K562 (cell line): ENCODE measurements at regions not wholly inside any gene's neighbourhood (a gene's known extent, or its start where the extent isn't known, plus 50 kb on each side); places are given as distances from the start of the nearest gene placed in this dataset.

Source experiments
- AFF4 ChIP-seq: sonication (generic); formaldehyde crosslinking; IDR thresholded peaks from 2 replicates; pipeline ENCODE4 v1.8.0; 2023; ENCODE audit warnings: mild to moderate bottlenecking, missing genetic modification reagents
- HMBOX1 ChIP-seq: sonication (generic); IDR thresholded peaks from 2 replicates; pipeline ENCODE4 v1.6.1; 2016
- HMG20B ChIP-seq: fragments of 250-450 bp; sonication (Bioruptor Pico); IDR thresholded peaks from 2 replicates; pipeline ENCODE4 v1.5.0; 2021; ENCODE audit warnings: mild to moderate bottlenecking
- IRF9 ChIP-seq: fragments of 450-650 bp; IDR thresholded peaks from 2 replicates; pipeline ENCODE4 v1.6.1; 2016; ENCODE audit warnings: missing biosample characterization, missing genetic modification characterization
- MIER1 ChIP-seq: fragments of 450-650 bp; IDR thresholded peaks from 2 replicates; pipeline ENCODE4 v1.6.1; 2016; ENCODE audit warnings: antibody characterized with exemption, mild to moderate bottlenecking, low read depth
- NFIX ChIP-seq: fragments of 250-450 bp; sonication (Bioruptor Pico); IDR thresholded peaks from 2 replicates; pipeline ENCODE4 v1.4.0; 2020; ENCODE audit warnings: low read depth, mild to moderate bottlenecking, moderate library complexity
- NRF1 ChIP-seq, 2 experiments: fragments of 450-650 bp; IDR thresholded peaks in 1 of 2; conservative IDR thresholded peaks in 1 of 2; 2 replicates each; pipeline ENCODE4 v1.6.1; 2014; ENCODE audit warnings: mild to moderate bottlenecking in 2 of 2
- RB1 ChIP-seq: fragments of 450-650 bp; IDR thresholded peaks from 2 replicates; pipeline ENCODE4 v1.6.1; 2017; ENCODE audit warnings: low read depth, mild to moderate bottlenecking
- SMAD4 ChIP-seq: fragments of 250-450 bp; sonication (Bioruptor Pico); conservative IDR thresholded peaks from 2 replicates; pipeline ENCODE4 v1.8.0; 2021; ENCODE audit warnings: inconsistent platforms, mild to moderate bottlenecking, moderate library complexity
- SP1 ChIP-seq: sonication (generic); formaldehyde crosslinking; IDR thresholded peaks from 2 replicates; pipeline ENCODE4 v1.8.1; 2022; ENCODE audit warnings: mild to moderate bottlenecking, missing genetic modification reagents
- TBL1XR1 ChIP-seq, 2 experiments: IDR thresholded peaks; 2 replicates each; pipeline ENCODE4 v1.6.1; 2012; ENCODE audit warnings: improper control_type of control experiment in 2 of 2, low read length in 2 of 2, mild to moderate bottlenecking in 1 of 2
- USF1 ChIP-seq: sonication (generic); formaldehyde crosslinking; IDR thresholded peaks from 2 replicates; pipeline ENCODE4 v1.9.0; 2022; ENCODE audit warnings: mild to moderate bottlenecking, missing genetic modification reagents
- ZNF146 ChIP-seq: IDR thresholded peaks from one replicate; pipeline ENCODE4 v1.6.1; 2018; ENCODE audit warnings: missing compliant biosample characterization; ENCODE audit not compliant: unreplicated experiment
- ZNF217 ChIP-seq: sonication (generic); formaldehyde crosslinking; IDR thresholded peaks from 2 replicates; pipeline ENCODE4 v1.8.0; 2022; ENCODE audit warnings: mild to moderate bottlenecking, missing genetic modification reagents
- ZNF253 ChIP-seq: fragments of 250-450 bp; sonication (Bioruptor Pico); conservative IDR thresholded peaks from 2 replicates; pipeline ENCODE4 v1.6.1; 2021; ENCODE audit warnings: mild to moderate bottlenecking
- ZNF3 ChIP-seq: fragments of 250-450 bp; sonication (Bioruptor Pico); IDR thresholded peaks from 2 replicates; pipeline ENCODE4 v1.5.0; 2021; ENCODE audit warnings: mild to moderate bottlenecking, moderate library complexity
- ZNF830 ChIP-seq: fragments of 250-450 bp; sonication (Bioruptor Pico); IDR thresholded peaks from 2 replicates; pipeline ENCODE4 v1.5.0; 2021; ENCODE audit warnings: mild to moderate bottlenecking
- TF ChIP-seq, protein P1 (sequence below): fragments of 450-650 bp; formaldehyde crosslinking; conservative IDR thresholded peaks from 2 replicates; pipeline ENCODE4 v1.4.0; 2022; ENCODE audit warnings: mild to moderate bottlenecking, missing genetic modification characterization
- TF ChIP-seq, protein P2 (sequence below), 2 experiments: fragments of 450-650 bp in 1 of 2; sonication (generic) in 1 of 2; formaldehyde crosslinking; conservative IDR thresholded peaks; 2 replicates each; pipeline versions ENCODE4 v1.4.0 to v1.8.1; 2020 to 2022; ENCODE audit warnings: mild to moderate bottlenecking in 1 of 2, missing genetic modification reagents in 1 of 2

DNA sequence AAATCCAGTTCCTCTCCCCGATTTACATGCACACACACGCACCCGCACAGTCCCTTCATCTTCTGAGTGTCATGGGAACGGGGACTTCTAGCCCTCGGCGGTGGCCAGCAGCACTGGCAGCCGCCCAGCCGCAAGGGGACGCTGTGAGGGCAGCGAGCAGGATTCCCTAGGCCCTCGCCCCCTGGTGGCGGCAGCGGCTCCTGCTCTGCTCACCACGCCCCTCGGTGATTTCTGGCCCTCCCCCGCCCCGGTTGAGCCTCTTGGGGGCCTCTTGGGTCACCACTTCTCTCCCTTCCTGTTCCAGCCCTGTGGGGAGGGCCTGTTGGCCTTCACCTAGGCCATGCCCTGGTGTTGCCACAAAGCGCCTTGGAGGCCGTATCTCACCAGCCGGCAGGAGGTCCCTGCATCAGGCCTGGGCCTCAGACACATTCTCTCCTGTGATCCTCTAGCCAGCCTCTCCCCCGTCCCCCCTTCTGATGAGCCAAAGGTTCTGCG is 75.2 kb upstream of the KSR1 start (continued):
- TF ChIP-seq IRF9 (no peak), TBL1XR1 (IDR thresholded peaks at IDR 0.05; ENCODE audit: low read length in 2 of 2) (peak in 1 of 2 experiments; percentile 62; a peak in 1 of 4 replicates), ZNF146 (CRISPR knock-in tag) (no peak), SP1 (CRISPR knock-in tag) (peak; percentile 91), NRF1 (conservative IDR thresholded peaks at IDR 0.05 in 1 of 2, IDR thresholded peaks at IDR 0.05 in 1 of 2) (0 out of 4 replicates have a peak, but pooled peaks of 1 of the 2 experiments have one; percentile 8), HMG20B (CRISPR knock-in tag) (no peak), ZNF3 (no peak), RB1 (peak; percentile 93), ZNF253 (no peak), SMAD4 (CRISPR knock-in tag) (peak; percentile 63), AFF4 (no peak), USF1 (CRISPR knock-in tag) (no peak), ZNF830 (no peak), ZNF217 (no peak), MIER1 (no peak), NFIX (CRISPR knock-in tag) (no peak), HMBOX1 (no peak)
- TF ChIP-seq, protein P1, sequence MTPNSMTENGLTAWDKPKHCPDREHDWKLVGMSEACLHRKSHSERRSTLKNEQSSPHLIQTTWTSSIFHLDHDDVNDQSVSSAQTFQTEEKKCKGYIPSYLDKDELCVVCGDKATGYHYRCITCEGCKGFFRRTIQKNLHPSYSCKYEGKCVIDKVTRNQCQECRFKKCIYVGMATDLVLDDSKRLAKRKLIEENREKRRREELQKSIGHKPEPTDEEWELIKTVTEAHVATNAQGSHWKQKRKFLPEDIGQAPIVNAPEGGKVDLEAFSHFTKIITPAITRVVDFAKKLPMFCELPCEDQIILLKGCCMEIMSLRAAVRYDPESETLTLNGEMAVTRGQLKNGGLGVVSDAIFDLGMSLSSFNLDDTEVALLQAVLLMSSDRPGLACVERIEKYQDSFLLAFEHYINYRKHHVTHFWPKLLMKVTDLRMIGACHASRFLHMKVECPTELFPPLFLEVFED (CRISPR knock-in tag), result no peak
- TF ChIP-seq, protein P2, sequence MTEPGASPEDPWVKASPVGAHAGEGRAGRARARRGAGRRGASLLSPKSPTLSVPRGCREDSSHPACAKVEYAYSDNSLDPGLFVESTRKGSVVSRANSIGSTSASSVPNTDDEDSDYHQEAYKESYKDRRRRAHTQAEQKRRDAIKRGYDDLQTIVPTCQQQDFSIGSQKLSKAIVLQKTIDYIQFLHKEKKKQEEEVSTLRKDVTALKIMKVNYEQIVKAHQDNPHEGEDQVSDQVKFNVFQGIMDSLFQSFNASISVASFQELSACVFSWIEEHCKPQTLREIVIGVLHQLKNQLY (CRISPR knock-in tag; conservative IDR thresholded peaks at IDR 0.05), result no peak
